ENCODE measurements at regions not wholly inside any gene's neighbourhood (a gene's known extent, or its start where the extent isn't known, plus 50 kb on each side); places are given as distances from the start of the nearest gene placed in this dataset.

DNA sequence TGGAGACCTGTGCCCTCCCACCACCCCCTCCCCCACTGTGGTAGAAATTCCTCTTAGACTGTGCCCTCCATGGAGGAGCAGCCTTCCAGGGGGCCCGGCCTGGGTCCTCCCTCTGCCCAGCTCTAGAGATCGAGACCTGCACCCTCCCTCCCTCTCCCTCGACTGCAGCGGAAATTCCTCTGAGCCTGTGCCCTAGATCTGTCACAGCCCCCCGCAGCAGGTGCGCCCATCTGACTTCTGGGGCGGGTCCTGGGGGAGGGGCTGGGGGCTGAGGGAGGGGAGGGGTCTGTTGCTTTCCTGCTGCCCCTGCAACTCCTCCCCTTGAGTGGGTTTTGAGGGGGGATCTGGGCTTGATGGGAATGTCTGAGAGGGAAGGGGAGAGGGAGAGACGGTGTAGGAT, 177.8 kb upstream of the GSE1 start:
- no peak for DNase-seq
- Histone ChIP-seq H3K4me1 (ENCODE audit: control insufficient read depth, insufficient read depth, low read length) (peaks cover 45% of the 10 kb centered on the region), H3K36me3 (ENCODE audit: control insufficient read depth, insufficient read depth, low read length) (peaks cover 4% of the 10 kb centered on the region), H3K27me3 (ENCODE audit: control insufficient read depth, insufficient read depth, low read length) (no peaks in the 10 kb centered on the region), H3K9me3 (ENCODE audit: control insufficient read depth, low read depth, low read length) (no peaks in the 10 kb centered on the region), H3K27ac (ENCODE audit: low read length) (no peak overlapping the region), H3K4me3 (ENCODE audit: low read length) (no peak overlapping the region)
- no CpG with 5 or more reads among the region's 8 CpGs for WGBS (ENCODE audit: insufficient coverage, low lambda C conversion rate)

DNA sequence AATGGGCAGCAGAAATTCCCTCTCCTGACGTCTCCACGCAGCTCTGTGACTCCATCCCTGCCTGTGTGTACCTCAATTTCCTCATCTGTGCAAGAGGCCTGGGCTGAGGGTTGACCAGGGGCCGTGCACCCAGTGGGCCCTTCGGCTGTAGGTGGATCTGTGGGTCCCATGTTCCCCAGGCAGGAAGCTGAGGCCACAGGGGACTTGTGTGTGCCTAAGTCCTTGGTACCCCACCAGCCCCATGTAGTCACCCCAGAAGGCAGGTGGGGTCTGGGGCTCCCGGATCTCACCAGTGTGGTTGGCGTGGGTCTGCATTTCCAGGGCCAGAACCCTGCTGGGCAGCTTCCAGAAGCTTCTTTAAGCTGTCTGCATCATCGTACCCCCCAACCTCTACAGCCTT, 177.4 kb upstream of the GSE1 start:
- Histone ChIP-seq H3K4me3 (ENCODE audit: low read length) (no peak overlapping the region), H3K27me3 (ENCODE audit: control insufficient read depth, insufficient read depth, low read length) (no peaks in the 10 kb centered on the region), H3K36me3 (ENCODE audit: control insufficient read depth, insufficient read depth, low read length) (peaks cover 3% of the 10 kb centered on the region), H3K27ac (ENCODE audit: low read length) (peak overlapping the region; percentile 88), H3K4me1 (ENCODE audit: control insufficient read depth, insufficient read depth, low read length) (peaks cover 45% of the 10 kb centered on the region), H3K9me3 (ENCODE audit: control insufficient read depth, low read depth, low read length) (no peaks in the 10 kb centered on the region)
- WGBS (ENCODE audit: insufficient coverage, low lambda C conversion rate), result no CpG with 5 or more reads among the region's 7 CpGs
- DNase-seq, result no peak

DNA sequence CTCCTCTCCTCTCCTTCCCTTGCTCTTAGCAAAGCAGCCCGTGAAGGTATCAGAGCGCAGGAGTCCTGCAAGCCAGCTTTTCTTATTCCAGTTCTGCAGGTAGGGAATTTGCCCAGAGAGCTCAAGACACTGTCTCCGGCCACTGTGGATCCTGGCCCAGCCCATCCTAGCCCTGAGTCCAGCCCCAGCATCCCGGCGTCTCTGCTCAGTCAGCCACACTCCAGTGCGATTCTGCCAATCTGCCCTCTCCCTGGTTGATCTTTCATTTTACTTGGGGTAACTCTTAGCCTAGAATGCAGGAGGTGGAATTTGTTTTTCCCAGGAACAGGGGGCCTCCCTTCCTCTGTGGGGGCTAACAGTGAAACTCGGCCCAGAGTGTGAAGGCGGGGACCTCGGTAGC, 176.9 kb upstream of the GSE1 start:
- no CpG with 5 or more reads among the region's 9 CpGs for WGBS (ENCODE audit: insufficient coverage, low lambda C conversion rate)
- H3K27ac ChIP-seq (ENCODE audit: low read length), result peak overlapping the region; percentile 88

DNA sequence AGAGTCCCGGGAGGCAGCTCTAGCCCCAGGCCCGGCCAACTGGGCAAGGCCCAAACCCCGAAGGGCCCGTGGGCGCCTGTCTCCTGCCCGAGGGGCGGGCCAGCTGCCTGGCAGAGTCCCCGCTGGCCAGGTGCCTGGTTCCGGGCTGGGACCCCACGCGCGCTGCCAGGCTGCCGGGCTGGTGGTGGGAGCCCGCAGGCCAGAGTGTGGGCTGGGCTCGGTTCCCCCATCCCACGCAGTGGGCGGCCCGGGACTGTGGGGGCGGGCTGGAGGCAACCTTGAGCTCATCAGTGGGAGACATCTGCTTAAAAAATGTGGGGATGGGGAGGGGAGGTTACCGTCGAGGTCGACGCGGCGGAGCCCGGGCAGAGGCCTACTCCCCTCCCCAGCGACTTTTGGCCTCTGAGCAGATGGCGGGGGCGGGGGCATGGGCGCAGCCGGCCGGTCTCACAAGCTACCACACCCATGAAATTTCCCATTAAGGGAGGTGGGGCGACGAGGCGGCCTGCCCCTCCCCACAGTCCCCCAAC, 176.4 kb upstream of the GSE1 start:
- H3K27ac ChIP-seq (ENCODE audit: low read length), result peak overlapping the region; percentile 88

More for the DNA sequence above, 176.9 kb upstream of the GSE1 start:
- Histone ChIP-seq H3K36me3 (ENCODE audit: control insufficient read depth, insufficient read depth, low read length) (peaks cover 6% of the 10 kb centered on the region), H3K4me1 (ENCODE audit: control insufficient read depth, insufficient read depth, low read length) (peaks cover 45% of the 10 kb centered on the region), H3K27me3 (ENCODE audit: control insufficient read depth, insufficient read depth, low read length) (no peaks in the 10 kb centered on the region), H3K9me3 (ENCODE audit: control insufficient read depth, low read depth, low read length) (no peaks in the 10 kb centered on the region), H3K4me3 (ENCODE audit: low read length) (no peak overlapping the region)
- DNase-seq, result no peak

DNA sequence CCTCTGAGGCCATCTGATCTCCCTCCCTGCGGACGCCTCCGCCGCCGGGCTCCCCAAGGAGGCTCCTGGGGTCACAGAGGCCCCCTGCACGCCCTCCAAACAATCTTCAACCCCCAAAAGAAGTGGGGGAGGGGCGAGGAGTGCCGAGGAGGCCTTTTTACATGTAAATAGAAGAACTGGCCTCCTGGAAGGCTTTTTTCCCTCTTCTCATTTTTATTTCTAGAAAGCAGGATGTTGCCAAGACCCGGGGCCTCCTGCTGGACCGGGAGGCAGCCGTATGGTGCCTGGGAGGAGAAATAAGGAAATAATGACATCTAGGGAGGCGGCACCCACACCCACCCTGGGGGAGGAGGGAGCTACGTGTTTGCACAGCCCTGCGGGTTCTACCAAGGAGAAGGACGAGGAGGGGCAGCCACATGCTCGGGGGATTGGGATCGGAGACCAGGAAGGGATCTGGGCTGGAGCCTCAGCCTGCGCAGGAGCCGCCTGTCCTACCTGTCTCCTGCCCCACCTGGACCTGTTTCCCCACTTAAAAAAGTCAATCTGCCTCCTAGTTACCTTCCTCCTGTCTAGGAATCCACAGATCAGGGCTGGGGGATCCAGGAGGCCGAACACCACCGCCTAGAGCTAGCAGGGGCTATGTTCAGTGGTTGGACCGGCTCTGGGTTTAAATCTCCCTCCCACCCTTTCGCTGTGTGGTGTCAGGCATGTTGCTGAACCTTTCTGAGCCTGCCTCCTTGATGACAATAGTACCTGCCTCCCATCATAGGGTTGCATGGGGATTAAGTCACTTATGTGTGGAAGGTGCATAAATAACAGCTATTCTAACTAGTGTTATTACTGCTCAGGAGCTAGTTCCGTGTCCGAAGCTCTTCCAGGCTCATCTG, 175.7 kb upstream of the GSE1 start:
- no peaks in the 10 kb centered on the region for H3K27me3 ChIP-seq (ENCODE audit: control insufficient read depth, insufficient read depth, low read length)
- H3K36me3 ChIP-seq (ENCODE audit: control insufficient read depth, insufficient read depth, low read length), result peaks cover 6% of the 10 kb centered on the region
- H3K4me1 ChIP-seq (ENCODE audit: control insufficient read depth, insufficient read depth, low read length), result peaks cover 45% of the 10 kb centered on the region
- no CpG with 5 or more reads among the region's 25 CpGs for WGBS (ENCODE audit: insufficient coverage, low lambda C conversion rate)
- peak overlapping the region; percentile 88 for H3K27ac ChIP-seq (ENCODE audit: low read length)
- H3K9me3 ChIP-seq (ENCODE audit: control insufficient read depth, low read depth, low read length), result no peaks in the 10 kb centered on the region
- peak; percentile 81 to 92 for DNase-seq
- H3K4me3 ChIP-seq (ENCODE audit: low read length), result peak overlapping the region; percentile 3

More for the DNA sequence above, 176.4 kb upstream of the GSE1 start:
- no peaks in the 10 kb centered on the region for H3K9me3 ChIP-seq (ENCODE audit: control insufficient read depth, low read depth, low read length)
- no CpG with 5 or more reads among the region's 35 CpGs for WGBS (ENCODE audit: insufficient coverage, low lambda C conversion rate)
- DNase-seq, result peak; percentile 66 to 87
- peaks cover 45% of the 10 kb centered on the region for H3K4me1 ChIP-seq (ENCODE audit: control insufficient read depth, insufficient read depth, low read length)
- peaks cover 6% of the 10 kb centered on the region for H3K36me3 ChIP-seq (ENCODE audit: control insufficient read depth, insufficient read depth, low read length)
- no peak overlapping the region for H3K4me3 ChIP-seq (ENCODE audit: low read length)
- H3K27me3 ChIP-seq (ENCODE audit: control insufficient read depth, insufficient read depth, low read length), result no peaks in the 10 kb centered on the region

DNA sequence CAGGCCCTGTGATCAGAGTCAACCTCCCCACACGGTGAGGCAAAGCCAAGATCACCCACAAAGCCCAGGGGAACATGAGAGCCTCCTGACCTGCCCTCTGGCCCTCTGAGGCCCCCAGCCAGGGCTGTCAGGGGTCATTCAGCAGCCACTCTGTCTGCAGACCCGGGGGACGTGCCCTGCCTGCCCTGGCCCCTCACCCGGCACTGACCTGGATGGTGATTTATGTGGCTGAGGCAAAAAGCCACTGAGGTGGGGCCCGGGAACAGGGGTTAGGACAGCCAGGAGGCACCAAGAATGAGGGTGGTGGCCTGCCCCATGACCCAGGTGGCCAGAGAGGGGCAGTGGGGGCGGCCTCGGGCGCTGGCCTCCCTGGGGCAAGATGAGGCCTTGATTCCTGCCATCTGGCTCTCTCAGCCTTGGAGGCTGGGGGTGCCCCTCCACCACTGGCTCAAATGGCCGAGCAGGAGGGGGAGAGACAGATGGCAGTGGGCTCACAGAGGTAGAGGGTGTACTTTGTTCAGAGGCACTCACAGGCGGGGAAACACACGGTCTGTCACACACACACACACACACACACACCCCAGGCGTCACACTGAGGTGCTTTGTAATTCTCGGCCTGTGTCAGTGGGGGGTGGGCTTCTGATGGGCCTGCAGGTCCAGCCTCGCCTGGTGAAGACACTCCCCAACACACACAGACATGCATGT, 174.0 kb upstream of the GSE1 start:
- peak in 1 of 2 donors; percentile 65 for DNase-seq
- Histone ChIP-seq H3K36me3 (ENCODE audit: control insufficient read depth, insufficient read depth, low read length) (peaks cover 6% of the 10 kb centered on the region), H3K4me1 (ENCODE audit: control insufficient read depth, insufficient read depth, low read length) (peaks cover 46% of the 10 kb centered on the region), H3K27ac (ENCODE audit: low read length) (no peak overlapping the region), H3K9me3 (ENCODE audit: control insufficient read depth, low read depth, low read length) (no peaks in the 10 kb centered on the region), H3K27me3 (ENCODE audit: control insufficient read depth, insufficient read depth, low read length) (no peaks in the 10 kb centered on the region), H3K4me3 (ENCODE audit: low read length) (no peak overlapping the region)
- no CpG with 5 or more reads among the region's 14 CpGs for WGBS (ENCODE audit: insufficient coverage, low lambda C conversion rate)

DNA sequence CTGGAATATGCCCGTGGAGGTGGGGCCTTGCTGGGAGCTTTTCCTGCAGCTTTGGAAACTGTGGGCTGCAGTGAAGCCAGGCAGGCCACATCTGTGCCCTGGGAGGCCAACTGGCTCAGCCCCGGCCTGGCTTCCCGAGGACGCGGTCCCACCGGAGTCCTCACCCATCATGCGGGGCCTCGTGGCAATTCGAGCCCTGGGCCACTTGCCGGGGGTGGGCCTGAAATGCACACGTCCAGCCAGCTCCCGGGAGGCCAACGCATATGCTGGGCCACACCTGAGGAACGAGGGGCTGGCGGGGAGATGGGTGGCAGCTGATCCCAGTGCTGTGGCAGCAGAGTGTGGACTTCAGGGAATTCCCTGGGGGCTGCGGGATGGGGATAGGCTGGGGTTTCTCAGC, 172.4 kb upstream of the GSE1 start:
- Histone ChIP-seq H3K36me3 (ENCODE audit: control insufficient read depth, insufficient read depth, low read length) (peaks cover 6% of the 10 kb centered on the region), H3K4me1 (ENCODE audit: control insufficient read depth, insufficient read depth, low read length) (peaks cover 58% of the 10 kb centered on the region)

DNA sequence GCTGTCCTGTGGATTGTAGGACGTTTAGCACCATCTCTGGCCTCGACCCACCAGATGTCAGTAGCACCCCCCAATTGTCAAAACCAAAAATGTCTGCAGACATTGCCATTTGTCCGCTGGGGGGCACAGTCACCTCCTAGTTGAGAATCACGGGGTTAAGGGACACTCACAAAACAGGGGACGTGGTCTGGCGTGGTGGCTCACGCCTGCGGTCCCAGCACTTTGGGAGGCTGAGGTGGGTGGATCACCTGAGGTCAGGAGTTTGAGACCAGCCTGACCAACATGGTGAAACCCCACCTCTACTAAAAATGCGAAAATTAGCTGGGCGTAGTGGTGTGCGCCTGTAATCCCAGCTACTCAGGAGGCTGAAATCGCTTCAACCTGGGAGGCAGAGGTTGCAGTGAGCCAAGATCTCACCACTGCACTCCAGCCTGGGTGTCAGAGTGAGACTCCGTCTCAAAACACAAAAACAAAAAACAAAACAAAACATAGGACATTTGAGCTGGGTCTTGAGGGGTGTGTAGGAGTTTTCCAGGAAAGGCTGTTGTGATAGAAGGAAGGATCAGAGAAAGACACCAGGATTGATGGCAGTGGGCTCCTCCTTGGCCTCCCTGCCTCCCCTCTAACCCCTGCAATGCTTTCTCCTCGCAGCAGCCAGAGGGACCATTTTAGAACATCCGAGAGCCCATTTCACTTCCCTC, 171.8 kb upstream of the GSE1 start:
- no peak for DNase-seq
- H3K27ac ChIP-seq (ENCODE audit: low read length), result no peak overlapping the region
- H3K27me3 ChIP-seq (ENCODE audit: control insufficient read depth, insufficient read depth, low read length), result no peaks in the 10 kb centered on the region
- WGBS (ENCODE audit: insufficient coverage, low lambda C conversion rate), result no CpG with 5 or more reads among the region's 15 CpGs
- no peaks in the 10 kb centered on the region for H3K9me3 ChIP-seq (ENCODE audit: control insufficient read depth, low read depth, low read length)
- H3K36me3 ChIP-seq (ENCODE audit: control insufficient read depth, insufficient read depth, low read length), result peaks cover 6% of the 10 kb centered on the region
- H3K4me1 ChIP-seq (ENCODE audit: control insufficient read depth, insufficient read depth, low read length), result peaks cover 57% of the 10 kb centered on the region
- no peak overlapping the region for H3K4me3 ChIP-seq (ENCODE audit: low read length)

More for the DNA sequence above, 172.4 kb upstream of the GSE1 start:
- Histone ChIP-seq H3K27me3 (ENCODE audit: control insufficient read depth, insufficient read depth, low read length) (no peaks in the 10 kb centered on the region), H3K9me3 (ENCODE audit: control insufficient read depth, low read depth, low read length) (no peaks in the 10 kb centered on the region), H3K4me3 (ENCODE audit: low read length) (no peak overlapping the region), H3K27ac (ENCODE audit: low read length) (no peak overlapping the region)
- DNase-seq, result no peak
- no CpG with 5 or more reads among the region's 16 CpGs for WGBS (ENCODE audit: insufficient coverage, low lambda C conversion rate)

DNA sequence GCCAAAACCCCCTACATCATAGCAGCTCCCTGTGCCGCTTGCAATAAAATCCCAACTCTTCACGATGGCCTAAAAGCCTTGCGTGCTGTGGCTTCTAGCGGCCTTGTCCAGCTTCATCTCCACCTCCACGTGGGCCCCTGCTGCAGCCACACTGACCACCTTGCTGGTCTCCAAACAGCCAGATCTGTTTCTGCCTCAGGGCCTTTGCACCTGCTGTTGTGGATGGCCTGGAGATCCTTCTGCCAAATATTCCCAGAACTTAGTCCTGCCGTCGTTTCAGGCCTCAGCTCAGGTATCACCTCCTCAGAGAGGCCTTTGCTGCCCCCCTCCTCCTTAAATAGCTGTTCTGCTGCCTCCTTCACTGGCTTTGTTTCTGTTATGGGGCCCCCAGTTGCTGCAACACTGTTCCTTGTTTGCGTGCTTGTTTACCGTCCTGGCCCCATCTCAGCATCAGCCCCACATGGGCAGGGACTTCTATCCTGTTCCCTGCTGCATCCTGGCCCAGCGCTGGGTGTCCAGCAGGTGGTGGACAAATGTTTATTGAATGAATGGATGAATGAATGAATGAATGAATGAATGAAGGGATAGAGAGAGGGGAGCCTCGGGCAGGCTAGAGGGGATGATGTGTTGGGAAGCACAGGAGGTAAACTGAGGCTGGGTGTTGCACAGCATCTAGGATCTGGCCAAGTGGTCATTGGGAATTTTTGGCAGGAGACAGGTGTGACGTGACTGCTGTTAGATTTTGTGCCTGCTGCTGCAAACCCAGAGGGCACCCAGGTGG, 171.0 kb upstream of the GSE1 start:
- Histone ChIP-seq H3K27ac (ENCODE audit: low read length) (no peak overlapping the region), H3K27me3 (ENCODE audit: control insufficient read depth, insufficient read depth, low read length) (no peaks in the 10 kb centered on the region), H3K9me3 (ENCODE audit: control insufficient read depth, low read depth, low read length) (no peaks in the 10 kb centered on the region), H3K4me3 (ENCODE audit: low read length) (no peak overlapping the region), H3K36me3 (ENCODE audit: control insufficient read depth, insufficient read depth, low read length) (peaks cover 6% of the 10 kb centered on the region), H3K4me1 (ENCODE audit: control insufficient read depth, insufficient read depth, low read length) (peaks cover 53% of the 10 kb centered on the region)
- WGBS (ENCODE audit: insufficient coverage, low lambda C conversion rate), result 91% methylated on average over 4 of the region's 12 CpGs
- no peak for DNase-seq
